ENCODE measurements at regions not wholly inside any gene's neighbourhood (a gene's known extent, or its start where the extent isn't known, plus 50 kb on each side); places are given as distances from the start of the nearest gene placed in this dataset.

GRCh38 chr3:137205394-137206045, 247.7 kb downstream of the IL20RB start:
- DNase-seq, result no peak

GRCh38 chr3:137207616-137208015, 249.8 kb downstream of the IL20RB start:
- DNase-seq, result no peak

- peak in 1 of 3 donors; percentile 1 for DNase-seq
Observed at GRCh38 chr3:137217733-137218132, 259.9 kb downstream of the IL20RB start.

GRCh38 chr3:137219801-137220445, 262.1 kb downstream of the IL20RB start:
- DNase-seq, result no peak

GRCh38 chr3:137222736-137223225, 265.0 kb downstream of the IL20RB start:
- no peak for DNase-seq

- DNase-seq, result no peak
Observed at GRCh38 chr3:137224464-137224863, 266.7 kb downstream of the IL20RB start.

GRCh38 chr3:137242836-137243400, 285.1 kb downstream of the IL20RB start:
- no peak for DNase-seq

GRCh38 chr3:137246491-137246890, 288.7 kb downstream of the IL20RB start:
- DNase-seq, result no peak

GRCh38 chr3:137249311-137249940, 291.6 kb downstream of the IL20RB start:
- no peak for DNase-seq

- no peak for DNase-seq
Observed at GRCh38 chr3:137259089-137259488, 301.3 kb downstream of the IL20RB start.

GRCh38 chr3:137259701-137260100, 301.9 kb downstream of the IL20RB start:
- DNase-seq, result no peak

GRCh38 chr3:137264071-137264820, 306.5 kb downstream of the IL20RB start:
- DNase-seq, result no peak

- DNase-seq, result no peak
Observed at GRCh38 chr3:137264843-137265330, 307.1 kb downstream of the IL20RB start.

GRCh38 chr3:137282871-137283270, 325.1 kb downstream of the IL20RB start:
- DNase-seq, result no peak

- DNase-seq, result no peak
Observed at GRCh38 chr3:137285924-137286323, 328.1 kb downstream of the IL20RB start.

GRCh38 chr3:137293086-137293485, 335.3 kb downstream of the IL20RB start:
- DNase-seq, result no peak

GRCh38 chr3:137294139-137294538, 336.4 kb downstream of the IL20RB start:
- no peak for DNase-seq

- no peak for DNase-seq
Observed at GRCh38 chr3:137294839-137295238, 337.1 kb downstream of the IL20RB start.

GRCh38 chr3:137295336-137295735, 337.6 kb downstream of the IL20RB start:
- DNase-seq, result no peak

GRCh38 chr3:137296116-137296515, 338.3 kb downstream of the IL20RB start:
- DNase-seq, result no peak

- DNase-seq, result no peak
Observed at GRCh38 chr3:137297770-137298169, 340.0 kb downstream of the IL20RB start.

- no peak for DNase-seq
Observed at GRCh38 chr3:137300703-137301102, 342.9 kb downstream of the IL20RB start.

Measured in suppressor macrophage treated with lipopolysaccharide for 1 hour (primary cell).